AG04450 (cell line): ENCODE measurements at regions not wholly inside any gene's neighbourhood (a gene's known extent, or its start where the extent isn't known, plus 50 kb on each side); places are given as distances from the start of the nearest gene placed in this dataset.
"Not testable (repeated sequence)": the region's sequence is repeated elsewhere in the genome, so short reads cannot be mapped to it uniquely, and the experiment has no call there.

ENCODE experiments used
- CTCF ChIA-PET: fragments of 300-600, 350-600 bp; formaldehyde crosslinking; extraction: SDS; loops from one replicate; lab custom pipeline; 2022; ENCODE audit warnings: antibody characterized with exemption, inconsistent platforms; lab: Charles Lee
- POLR2A ChIA-PET: fragments of 350-600 bp; formaldehyde crosslinking; extraction: SDS; loops from one replicate; lab custom pipeline; 2021; ENCODE audit warnings: antibody characterized with exemption, inconsistent platforms; lab: Yijun Ruan, JAX
- DNase-seq: peaks from one replicate; pipeline ENCODE4 v3.0.0-alpha.2; 2011; ENCODE audit warnings: low read depth, low spot score
- H3K27ac ChIP-seq: one replicate; pipeline ENCODE4 v1.5.1; 2012; ENCODE audit warnings: low read depth, low read length, control low read depth
- H3K27me3 ChIP-seq: one replicate; pipeline ENCODE4 v1.6.0; 2012; ENCODE audit warnings: low read length; ENCODE audit not compliant: control insufficient read depth, insufficient read depth
- H3K4me3 ChIP-seq: 2 replicates; pipeline ENCODE4 v1.5.1; 2011; ENCODE audit warnings: mild to moderate bottlenecking, low read depth, low read length, control low read depth
- H3K9me3 ChIP-seq: 2 replicates; pipeline ENCODE4 v1.5.1; 2012; ENCODE audit warnings: low read length; ENCODE audit not compliant: control insufficient read depth, insufficient read depth
- TF ChIP-seq, protein P1 (sequence below): IDR thresholded peaks from 2 replicates; pipeline ENCODE4 v1.5.1; 2011; ENCODE audit warnings: low read depth, low read length, control low read depth, inconsistent platforms

DNA sequence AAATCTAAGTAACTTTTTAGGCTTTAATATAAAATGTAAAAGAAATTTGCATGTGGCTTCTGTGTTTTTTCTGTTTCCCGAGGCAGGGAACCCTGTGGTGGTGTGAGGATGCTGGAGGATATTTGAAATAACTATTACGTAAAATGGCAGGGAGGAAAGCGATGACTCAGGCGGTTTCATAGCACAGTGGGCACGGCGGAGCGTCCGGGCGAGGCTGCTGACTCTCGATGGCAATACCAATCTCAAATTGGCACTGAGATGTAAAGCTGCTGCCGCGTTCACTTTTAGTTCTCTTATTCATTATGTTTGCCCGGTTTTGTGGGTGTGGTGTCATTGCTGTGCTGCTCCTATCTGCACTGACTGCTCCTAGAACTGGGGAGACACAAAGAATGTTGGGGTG lies 254.3 kb downstream of the THBS2 start:
- Histone ChIP-seq H3K4me3 (no peak overlapping the region), H3K9me3 (no peaks in the 10 kb centered on the region; the same call in 1 of the 2 replicates), H3K27ac (no peak overlapping the region), H3K27me3 (peaks cover 9% of the 10 kb centered on the region)
- POLR2A ChIA-PET, result no interaction called here
- DNase-seq, result no peak
- CTCF ChIA-PET, result interaction anchor here (0.6 kb wide), 1 partner anchor 125 kb away, joined by 3 read pairs; no protein-coding TSS in a partner anchor
- TF ChIP-seq, protein P1, sequence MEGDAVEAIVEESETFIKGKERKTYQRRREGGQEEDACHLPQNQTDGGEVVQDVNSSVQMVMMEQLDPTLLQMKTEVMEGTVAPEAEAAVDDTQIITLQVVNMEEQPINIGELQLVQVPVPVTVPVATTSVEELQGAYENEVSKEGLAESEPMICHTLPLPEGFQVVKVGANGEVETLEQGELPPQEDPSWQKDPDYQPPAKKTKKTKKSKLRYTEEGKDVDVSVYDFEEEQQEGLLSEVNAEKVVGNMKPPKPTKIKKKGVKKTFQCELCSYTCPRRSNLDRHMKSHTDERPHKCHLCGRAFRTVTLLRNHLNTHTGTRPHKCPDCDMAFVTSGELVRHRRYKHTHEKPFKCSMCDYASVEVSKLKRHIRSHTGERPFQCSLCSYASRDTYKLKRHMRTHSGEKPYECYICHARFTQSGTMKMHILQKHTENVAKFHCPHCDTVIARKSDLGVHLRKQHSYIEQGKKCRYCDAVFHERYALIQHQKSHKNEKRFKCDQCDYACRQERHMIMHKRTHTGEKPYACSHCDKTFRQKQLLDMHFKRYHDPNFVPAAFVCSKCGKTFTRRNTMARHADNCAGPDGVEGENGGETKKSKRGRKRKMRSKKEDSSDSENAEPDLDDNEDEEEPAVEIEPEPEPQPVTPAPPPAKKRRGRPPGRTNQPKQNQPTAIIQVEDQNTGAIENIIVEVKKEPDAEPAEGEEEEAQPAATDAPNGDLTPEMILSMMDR, result no peak

DNA sequence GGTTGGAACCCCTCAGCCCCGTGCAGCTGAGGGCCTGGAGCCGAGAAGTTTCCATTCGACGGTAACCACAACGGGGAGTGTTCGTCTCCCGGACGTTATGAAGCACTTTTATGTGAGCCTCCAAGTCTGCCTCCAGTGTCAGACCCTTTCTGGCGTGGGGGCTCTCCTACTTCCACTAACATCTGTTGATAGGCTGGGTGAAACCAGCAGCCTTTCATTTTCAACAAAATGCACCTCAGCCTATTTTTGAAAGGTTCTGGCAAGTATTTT lies 257.4 kb downstream of the THBS2 start:
- DNase-seq, result no peak
- TF ChIP-seq, protein P1, result no peak
- POLR2A ChIA-PET, result no interaction called here

DNA sequence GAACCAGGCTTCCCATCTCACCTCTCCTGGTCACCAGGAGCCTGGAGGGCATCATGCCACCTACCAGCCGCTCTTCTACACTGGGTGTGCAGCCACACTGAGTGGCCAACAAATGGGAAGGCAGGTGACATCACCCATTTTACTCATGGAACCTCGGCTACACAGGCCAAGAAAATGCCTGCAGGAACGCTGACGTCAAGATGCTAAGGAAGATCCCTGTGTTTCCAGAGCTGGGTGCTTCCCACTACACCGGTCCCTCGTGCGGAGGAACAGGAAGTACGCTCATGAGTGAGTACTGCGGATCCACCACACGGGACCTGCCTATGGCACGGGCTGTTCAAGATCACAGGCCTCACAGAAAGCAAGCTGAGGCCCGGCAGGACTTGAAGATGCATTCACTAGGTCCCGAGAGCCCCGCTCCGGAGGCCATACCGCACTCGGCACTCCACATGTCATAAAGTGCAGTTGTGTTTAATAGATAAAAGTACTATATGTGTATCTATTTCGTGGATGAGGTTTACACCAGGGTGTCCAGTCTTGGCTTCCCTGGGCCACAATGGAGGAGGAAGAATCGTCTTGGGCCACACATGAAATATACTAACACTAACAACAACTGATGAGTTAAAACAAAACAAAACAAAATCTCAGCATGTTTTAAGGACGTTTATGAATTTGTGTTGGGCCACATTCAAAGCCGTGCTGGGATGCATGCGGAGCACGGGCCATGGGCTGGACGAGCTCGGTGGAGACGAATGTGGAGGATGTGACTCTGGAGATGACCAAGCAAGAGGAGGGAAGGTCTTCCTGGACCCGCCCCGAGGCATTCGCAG lies 257.9 kb downstream of the THBS2 start:
- no peak for DNase-seq

More for the DNA sequence above, 257.4 kb downstream of the THBS2 start:
- no peak overlapping the region for H3K4me3 ChIP-seq
- CTCF ChIA-PET, result no interaction called here
- H3K27ac ChIP-seq, result no peak overlapping the region
- H3K27me3 ChIP-seq, result peaks cover 9% of the 10 kb centered on the region
- H3K9me3 ChIP-seq, result no peaks in the 10 kb centered on the region; the same call in 1 of the 2 replicates

DNA sequence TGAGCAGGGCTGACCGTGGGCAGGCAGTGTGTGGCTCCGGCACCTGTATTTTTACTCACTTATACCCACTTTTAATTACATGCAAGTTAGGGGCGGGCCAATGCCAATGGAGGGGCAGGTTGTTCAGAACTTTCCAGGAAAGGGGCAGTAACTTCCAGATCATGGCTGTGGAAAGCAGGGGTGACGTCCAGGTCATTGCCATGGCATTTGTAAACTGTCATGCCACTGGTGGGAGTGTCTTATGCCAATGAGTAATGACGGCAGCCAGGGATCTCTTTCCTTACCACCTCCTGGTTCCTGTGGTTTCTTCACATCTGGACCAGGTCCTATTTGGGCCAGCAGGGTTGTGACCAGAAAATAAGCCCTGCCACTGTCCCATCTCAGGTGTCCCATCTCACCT lies 258.7 kb downstream of the THBS2 start:
- no peak for DNase-seq
- peaks cover 6% of the 10 kb centered on the region for H3K27me3 ChIP-seq
- TF ChIP-seq, protein P1, result no peak
- no peaks in the 10 kb centered on the region; the same call in 1 of the 2 replicates for H3K9me3 ChIP-seq
- CTCF ChIA-PET, result no interaction called here
- no peak overlapping the region for H3K27ac ChIP-seq
- no peak overlapping the region for H3K4me3 ChIP-seq
- POLR2A ChIA-PET, result no interaction called here

More for the DNA sequence above, 257.9 kb downstream of the THBS2 start:
- Histone ChIP-seq H3K27me3 (peaks cover 6% of the 10 kb centered on the region), H3K9me3 (no peaks in the 10 kb centered on the region; the same call in 1 of the 2 replicates), H3K4me3 (no peak overlapping the region), H3K27ac (no peak overlapping the region)
- POLR2A ChIA-PET, result no interaction called here
- TF ChIP-seq, protein P1, result no peak
- CTCF ChIA-PET, result no interaction called here

DNA sequence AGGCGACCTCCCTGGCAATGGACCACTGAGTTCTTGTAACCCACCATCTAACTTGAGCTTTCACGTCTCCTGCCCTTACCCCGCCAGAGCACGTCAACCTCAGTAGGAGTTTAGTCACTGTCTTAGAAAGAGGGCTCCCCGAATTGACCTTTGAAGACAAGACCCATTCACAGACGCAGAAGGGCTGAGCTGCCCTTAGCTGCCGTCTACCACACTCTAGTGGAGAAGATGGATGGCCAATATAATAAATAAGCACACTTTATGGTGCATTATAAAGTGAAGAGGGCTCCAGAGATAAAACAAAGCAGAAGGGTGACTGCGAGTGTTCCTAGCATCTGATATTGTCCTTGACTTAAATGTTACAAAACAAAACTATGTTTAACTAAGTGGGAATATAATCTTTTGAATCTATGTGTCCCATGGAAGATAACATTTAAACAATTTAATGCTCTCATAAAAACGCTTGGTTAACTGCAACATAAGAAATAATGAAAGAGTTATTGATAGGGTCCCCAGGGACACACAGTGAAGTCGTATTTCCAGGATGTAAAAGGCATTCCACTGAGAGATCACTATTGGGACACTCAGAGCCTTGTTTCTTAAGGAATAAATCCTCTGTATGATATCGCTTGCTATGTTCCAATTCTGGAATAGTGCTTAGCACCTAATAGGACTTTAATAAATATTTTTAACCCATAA lies 261.1 kb downstream of the THBS2 start:
- H3K4me3 ChIP-seq, result no peak overlapping the region
- no peak overlapping the region for H3K27ac ChIP-seq
- H3K9me3 ChIP-seq, result no peaks in the 10 kb centered on the region
- CTCF ChIA-PET, result no interaction called here
- TF ChIP-seq, protein P1, result no peak
- no peaks in the 10 kb centered on the region for H3K27me3 ChIP-seq
- DNase-seq, result no peak
- POLR2A ChIA-PET, result no interaction called here

DNA sequence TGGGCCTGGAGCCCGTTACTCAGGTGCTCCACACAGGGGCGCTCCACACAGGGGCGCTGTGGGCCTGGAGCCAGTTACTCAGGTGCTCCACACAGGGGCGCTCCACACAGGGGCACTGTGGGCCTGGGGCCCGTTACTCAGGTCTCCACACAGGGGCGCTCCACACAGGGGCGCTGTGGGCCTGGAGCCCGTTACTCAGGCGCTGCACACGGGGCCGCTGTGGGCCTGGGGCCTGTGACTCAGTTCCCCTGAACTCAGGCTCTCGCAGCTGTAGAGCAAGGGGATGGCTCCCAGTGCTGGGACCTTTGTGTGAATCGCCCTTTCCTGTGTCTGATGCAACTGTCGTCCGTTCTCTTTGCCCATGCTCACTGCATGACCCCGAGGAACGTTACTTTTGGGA lies 262.0 kb downstream of the THBS2 start:
- H3K9me3 ChIP-seq, H3K4me3 ChIP-seq, CTCF ChIA-PET, POLR2A ChIA-PET, H3K27me3 ChIP-seq, DNase-seq, H3K27ac ChIP-seq: not testable (repeated sequence)
